Osteoblast (primary cell): ENCODE measurements at regions not wholly inside any gene's neighbourhood (a gene's known extent, or its start where the extent isn't known, plus 50 kb on each side); places are given as distances from the start of the nearest gene placed in this dataset.

Experiments
- DNase-seq: peaks from one replicate; pipeline ENCODE4 v3.0.0; 2011; ENCODE audit warnings: low spot score, mixed read lengths; ENCODE audit not compliant: insufficient read length; ENCODE audit errors: missing footprints
- H2AFZ ChIP-seq: 2 replicates; pipeline ENCODE4 v1.6.0; 2011; ENCODE audit warnings: mild to moderate bottlenecking, low read length
- H3K27ac ChIP-seq: 2 replicates; pipeline ENCODE4 v1.5.1; 2011; ENCODE audit warnings: mild to moderate bottlenecking, low read depth, low read length, moderate library complexity
- H3K27me3 ChIP-seq: 2 replicates; pipeline ENCODE4 v1.6.0; 2012; ENCODE audit warnings: mild to moderate bottlenecking, control low read depth, inconsistent platforms, low read length, moderate library complexity; ENCODE audit not compliant: insufficient read depth
- H3K36me3 ChIP-seq: 2 replicates; pipeline ENCODE4 v1.5.1; 2011; ENCODE audit warnings: mild to moderate bottlenecking, low read length, control low read depth, moderate library complexity; ENCODE audit not compliant: insufficient read depth
- H3K4me1 ChIP-seq: 2 replicates; pipeline ENCODE4 v1.5.1; 2011; ENCODE audit warnings: mild to moderate bottlenecking, low read length, control low read depth, moderate library complexity; ENCODE audit not compliant: insufficient read depth
- H3K4me2 ChIP-seq: 2 replicates; pipeline ENCODE4 v1.6.0; 2011; ENCODE audit warnings: mild to moderate bottlenecking, low read length; ENCODE audit not compliant: insufficient read depth
- H3K4me3 ChIP-seq: fragments of 200-600 bp; sonication (generic); 3 replicates; pipeline ENCODE4 v1.5.1; 2012; ENCODE audit warnings: mild to moderate bottlenecking, low read length, inconsistent platforms; ENCODE audit not compliant: insufficient read depth
- H3K79me2 ChIP-seq: 2 replicates; pipeline ENCODE4 v1.6.0; 2012; ENCODE audit warnings: mild to moderate bottlenecking, low read length, control low read depth, inconsistent platforms; ENCODE audit not compliant: insufficient read depth
- H3K9me3 ChIP-seq: 2 replicates; pipeline ENCODE4 v1.5.1; 2011; ENCODE audit warnings: low read depth, low read length, control low read depth
- H4K20me1 ChIP-seq: 2 replicates; pipeline ENCODE4 v1.6.0; 2012; ENCODE audit warnings: mild to moderate bottlenecking, low read length, control low read depth; ENCODE audit not compliant: insufficient read depth
- TF ChIP-seq, protein P1 (sequence below): IDR thresholded peaks from 2 replicates; pipeline ENCODE4 v1.5.1; 2011; ENCODE audit warnings: mild to moderate bottlenecking, low read depth, low read length, moderate library complexity; ENCODE audit errors: extremely low read depth

- no peak overlapping the region for H3K27ac ChIP-seq
- no peaks in the 10 kb centered on the region for H3K36me3 ChIP-seq
- H2AFZ ChIP-seq: no peak overlapping the region
- peaks cover 15% of the 10 kb centered on the region for H3K4me1 ChIP-seq
- no peaks in the 10 kb centered on the region for H3K9me3 ChIP-seq
- H4K20me1 ChIP-seq: no peaks in the 10 kb centered on the region
- H3K4me3 ChIP-seq: no peak overlapping the region
- TF ChIP-seq, protein P1, sequence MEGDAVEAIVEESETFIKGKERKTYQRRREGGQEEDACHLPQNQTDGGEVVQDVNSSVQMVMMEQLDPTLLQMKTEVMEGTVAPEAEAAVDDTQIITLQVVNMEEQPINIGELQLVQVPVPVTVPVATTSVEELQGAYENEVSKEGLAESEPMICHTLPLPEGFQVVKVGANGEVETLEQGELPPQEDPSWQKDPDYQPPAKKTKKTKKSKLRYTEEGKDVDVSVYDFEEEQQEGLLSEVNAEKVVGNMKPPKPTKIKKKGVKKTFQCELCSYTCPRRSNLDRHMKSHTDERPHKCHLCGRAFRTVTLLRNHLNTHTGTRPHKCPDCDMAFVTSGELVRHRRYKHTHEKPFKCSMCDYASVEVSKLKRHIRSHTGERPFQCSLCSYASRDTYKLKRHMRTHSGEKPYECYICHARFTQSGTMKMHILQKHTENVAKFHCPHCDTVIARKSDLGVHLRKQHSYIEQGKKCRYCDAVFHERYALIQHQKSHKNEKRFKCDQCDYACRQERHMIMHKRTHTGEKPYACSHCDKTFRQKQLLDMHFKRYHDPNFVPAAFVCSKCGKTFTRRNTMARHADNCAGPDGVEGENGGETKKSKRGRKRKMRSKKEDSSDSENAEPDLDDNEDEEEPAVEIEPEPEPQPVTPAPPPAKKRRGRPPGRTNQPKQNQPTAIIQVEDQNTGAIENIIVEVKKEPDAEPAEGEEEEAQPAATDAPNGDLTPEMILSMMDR: no peak
- H3K27me3 ChIP-seq: no peaks in the 10 kb centered on the region
- no peak for DNase-seq
- no peaks in the 10 kb centered on the region for H3K79me2 ChIP-seq
- H3K4me2 ChIP-seq: no peak overlapping the region
These were observed 105.7 kb upstream of the RUNX1 start for GRCh38 chr21:35154788-35155187.

DNA sequence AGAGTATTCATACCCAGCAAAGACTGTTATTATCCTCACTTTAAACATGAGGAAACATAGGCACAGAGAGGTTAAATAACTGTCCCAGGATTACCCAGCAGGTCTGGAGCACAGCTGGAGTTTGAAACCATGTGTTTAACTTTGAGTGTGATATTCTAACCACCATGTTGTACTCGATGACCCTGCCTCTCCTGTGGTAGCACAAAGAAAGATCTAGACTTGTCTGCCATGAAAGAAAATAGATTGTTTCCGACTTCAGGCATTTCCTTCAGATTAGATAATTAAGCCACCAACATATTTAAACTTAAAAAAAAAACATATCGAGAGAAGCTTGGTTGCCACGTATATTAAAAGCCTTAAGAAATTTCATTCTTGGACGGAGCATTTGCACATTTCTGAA, 104.6 kb upstream of the RUNX1 start:
- H3K79me2 ChIP-seq: no peaks in the 10 kb centered on the region
- DNase-seq: no peak
- TF ChIP-seq, protein P1: no peak
- H3K9me3 ChIP-seq: no peaks in the 10 kb centered on the region
- H3K4me2 ChIP-seq: no peak overlapping the region
- H3K27me3 ChIP-seq: no peaks in the 10 kb centered on the region
- H4K20me1 ChIP-seq: no peaks in the 10 kb centered on the region
- H3K27ac ChIP-seq: no peak overlapping the region
- H3K36me3 ChIP-seq: no peaks in the 10 kb centered on the region
- H2AFZ ChIP-seq: no peak overlapping the region
- H3K4me1 ChIP-seq: peaks cover 7% of the 10 kb centered on the region
- no peak overlapping the region for H3K4me3 ChIP-seq

- no peak overlapping the region for H3K4me3 ChIP-seq
These were observed 101.6 kb upstream of the RUNX1 start for GRCh38 chr21:35150562-35151226.

GRCh38 chr21:35149698-35150097, 100.6 kb upstream of the RUNX1 start:
- H3K4me2 ChIP-seq: no peak overlapping the region
- no peak overlapping the region for H3K27ac ChIP-seq
- H2AFZ ChIP-seq: no peak overlapping the region

More at GRCh38 chr21:35150562-35151226, 101.6 kb upstream of the RUNX1 start:
- Histone ChIP-seq H3K4me2 (no peak overlapping the region), H3K4me1 (peaks cover 7% of the 10 kb centered on the region), H4K20me1 (no peaks in the 10 kb centered on the region), H3K79me2 (no peaks in the 10 kb centered on the region), H2AFZ (no peak overlapping the region), H3K36me3 (no peaks in the 10 kb centered on the region), H3K27me3 (no peaks in the 10 kb centered on the region), H3K9me3 (no peaks in the 10 kb centered on the region), H3K27ac (peak overlapping the region; percentile 25)
- TF ChIP-seq, protein P1: no peak
- DNase-seq: peak; percentile 37

More at GRCh38 chr21:35149698-35150097, 100.6 kb upstream of the RUNX1 start:
- DNase-seq: no peak
- Histone ChIP-seq H3K27me3 (no peaks in the 10 kb centered on the region), H3K79me2 (no peaks in the 10 kb centered on the region), H3K36me3 (no peaks in the 10 kb centered on the region), H4K20me1 (no peaks in the 10 kb centered on the region), H3K4me3 (no peak overlapping the region), H3K4me1 (peaks cover 7% of the 10 kb centered on the region), H3K9me3 (no peaks in the 10 kb centered on the region)
- TF ChIP-seq, protein P1: no peak
